Hematopoietic multipotent progenitor cell (in vitro differentiated cells): ENCODE measurements at regions not wholly inside any gene's neighbourhood (a gene's known extent, or its start where the extent isn't known, plus 50 kb on each side); places are given as distances from the start of the nearest gene placed in this dataset.

ENCODE experiments used
- DNase-seq, 3 donors: peaks; one replicate each; pipeline ENCODE4 v3.0.0-alpha.2; 2011 to 2015; ENCODE audit warnings: low read depth in 2 of 3, low spot score in 2 of 3

DNA sequence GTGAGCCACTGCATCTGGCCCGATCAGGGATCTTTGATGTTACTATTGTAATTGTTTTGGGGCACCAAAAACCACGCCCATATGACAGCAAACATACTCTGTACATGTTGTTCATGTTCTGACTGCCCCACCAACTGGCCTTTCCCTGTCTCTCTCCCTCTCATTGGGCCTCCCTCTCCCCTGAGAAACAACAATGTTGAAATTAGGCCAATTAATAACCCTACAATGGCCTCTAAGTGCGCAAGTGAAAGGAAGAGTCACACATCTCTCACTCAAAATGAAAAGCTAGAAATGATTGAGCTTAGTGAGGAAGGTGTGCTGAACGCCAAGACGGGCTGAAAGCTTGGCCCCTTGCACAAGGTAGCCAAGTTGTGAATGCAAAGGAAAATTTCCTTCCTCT, 50.3 kb upstream of the SDK1 start:
- DNase-seq, result no peak
